ENCODE measurements at regions not wholly inside any gene's neighbourhood (a gene's known extent, or its start where the extent isn't known, plus 50 kb on each side); places are given as distances from the start of the nearest gene placed in this dataset.
A peak's percentile ranks its signal among the peaks of the same experiment; 100 is the strongest.

GRCh38 chr21:41602531-41602930 is 94.6 kb upstream of the TMPRSS2 start:
- Histone ChIP-seq H3K36me3 (no peaks in the 10 kb centered on the region), H3K27ac (no peak overlapping the region), H3K9me3 (no peaks in the 10 kb centered on the region), H3K27me3 (peaks cover 7% of the 10 kb centered on the region), H3K4me1 (peaks cover 25% of the 10 kb centered on the region), H3K4me3 (no peak overlapping the region)
- TF ChIP-seq POLR2AphosphoS5 (IDR thresholded peaks at IDR 0.05), result no peak
- DNase-seq (ENCODE audit: low spot score in 2 of 2), result peak; percentile 18 to 36
- WGBS, result 69% methylated on average over 14 of the region's 14 CpGs

- Histone ChIP-seq H3K27ac (no peak overlapping the region), H3K36me3 (no peaks in the 10 kb centered on the region), H3K4me1 (peaks cover 25% of the 10 kb centered on the region), H3K9me3 (no peaks in the 10 kb centered on the region), H3K27me3 (peaks cover 7% of the 10 kb centered on the region), H3K4me3 (no peak overlapping the region)
- TF ChIP-seq POLR2AphosphoS5 (IDR thresholded peaks at IDR 0.05) (no peak), POLR2A (IDR thresholded peaks at IDR 0.05) (no peak), EP300 (IDR thresholded peaks at IDR 0.05) (no peak)
- TF ChIP-seq, protein P1, sequence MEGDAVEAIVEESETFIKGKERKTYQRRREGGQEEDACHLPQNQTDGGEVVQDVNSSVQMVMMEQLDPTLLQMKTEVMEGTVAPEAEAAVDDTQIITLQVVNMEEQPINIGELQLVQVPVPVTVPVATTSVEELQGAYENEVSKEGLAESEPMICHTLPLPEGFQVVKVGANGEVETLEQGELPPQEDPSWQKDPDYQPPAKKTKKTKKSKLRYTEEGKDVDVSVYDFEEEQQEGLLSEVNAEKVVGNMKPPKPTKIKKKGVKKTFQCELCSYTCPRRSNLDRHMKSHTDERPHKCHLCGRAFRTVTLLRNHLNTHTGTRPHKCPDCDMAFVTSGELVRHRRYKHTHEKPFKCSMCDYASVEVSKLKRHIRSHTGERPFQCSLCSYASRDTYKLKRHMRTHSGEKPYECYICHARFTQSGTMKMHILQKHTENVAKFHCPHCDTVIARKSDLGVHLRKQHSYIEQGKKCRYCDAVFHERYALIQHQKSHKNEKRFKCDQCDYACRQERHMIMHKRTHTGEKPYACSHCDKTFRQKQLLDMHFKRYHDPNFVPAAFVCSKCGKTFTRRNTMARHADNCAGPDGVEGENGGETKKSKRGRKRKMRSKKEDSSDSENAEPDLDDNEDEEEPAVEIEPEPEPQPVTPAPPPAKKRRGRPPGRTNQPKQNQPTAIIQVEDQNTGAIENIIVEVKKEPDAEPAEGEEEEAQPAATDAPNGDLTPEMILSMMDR (IDR thresholded peaks at IDR 0.05), result no peak
- WGBS, result 33% methylated on average over 10 of the region's 11 CpGs
- peak; percentile 44 to 56 for DNase-seq (ENCODE audit: low spot score in 2 of 2)
Observed at GRCh38 chr21:41601573-41602368, 93.8 kb upstream of the TMPRSS2 start.

- DNase-seq (ENCODE audit: low spot score in 2 of 2), result peak; percentile 53 to 62
- no peak overlapping the region for H3K27ac ChIP-seq
- no peak for TF ChIP-seq EP300 (IDR thresholded peaks at IDR 0.05)
Observed at GRCh38 chr21:41600961-41601572, 93.1 kb upstream of the TMPRSS2 start.

DNA sequence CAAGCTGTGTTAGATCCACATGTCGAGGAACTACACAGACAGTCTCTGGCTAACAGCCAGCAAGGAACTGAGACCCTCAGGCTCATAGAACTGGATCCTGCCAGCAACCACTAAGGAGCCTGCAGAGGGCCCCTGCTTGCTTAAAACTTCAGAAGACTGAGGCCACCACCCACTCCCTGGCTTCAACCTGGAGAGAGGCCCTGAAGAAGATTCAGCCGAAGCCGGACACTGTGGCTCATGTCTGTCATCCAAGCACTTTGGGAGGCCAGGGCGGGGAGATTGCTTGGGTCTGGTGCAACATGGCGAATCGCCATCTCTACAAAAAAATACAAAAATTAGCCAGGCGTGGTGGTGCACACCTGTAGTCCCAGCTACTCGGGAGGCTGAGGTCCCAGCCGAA is 92.6 kb upstream of the TMPRSS2 start:
- 95% methylated on average over 9 of the region's 9 CpGs for WGBS
- no peak for TF ChIP-seq POLR2A (IDR thresholded peaks at IDR 0.05)
- no peak for TF ChIP-seq EP300 (IDR thresholded peaks at IDR 0.05)
- TF ChIP-seq, protein P1 (IDR thresholded peaks at IDR 0.05), result no peak
- no peak for TF ChIP-seq POLR2AphosphoS5 (IDR thresholded peaks at IDR 0.05)
- no peak overlapping the region for H3K4me3 ChIP-seq
- DNase-seq (ENCODE audit: low spot score in 2 of 2), result peak in 1 of 2 donors; percentile 26
- peaks cover 7% of the 10 kb centered on the region for H3K27me3 ChIP-seq
- no peak overlapping the region for H3K27ac ChIP-seq
- H3K9me3 ChIP-seq, result no peaks in the 10 kb centered on the region
- peaks cover 14% of the 10 kb centered on the region for H3K4me1 ChIP-seq
- no peaks in the 10 kb centered on the region for H3K36me3 ChIP-seq

More at GRCh38 chr21:41600961-41601572, 93.1 kb upstream of the TMPRSS2 start:
- H3K4me1 ChIP-seq, result peaks cover 18% of the 10 kb centered on the region
- no peak overlapping the region for H3K4me3 ChIP-seq
- H3K9me3 ChIP-seq, result no peaks in the 10 kb centered on the region
- 84% methylated on average over 6 of the region's 10 CpGs for WGBS
- peaks cover 7% of the 10 kb centered on the region for H3K27me3 ChIP-seq
- H3K36me3 ChIP-seq, result no peaks in the 10 kb centered on the region

- DNase-seq (ENCODE audit: low spot score in 2 of 2), result peak; percentile 19 to 64
- TF ChIP-seq EP300 (IDR thresholded peaks at IDR 0.05) (no peak), POLR2AphosphoS5 (IDR thresholded peaks at IDR 0.05) (no peak), POLR2A (IDR thresholded peaks at IDR 0.05) (no peak)
- TF ChIP-seq, protein P1 (IDR thresholded peaks at IDR 0.05), result no peak
- H3K36me3 ChIP-seq, result no peaks in the 10 kb centered on the region
- 100% methylated on average over 7 of the region's 7 CpGs for WGBS
- peaks cover 10% of the 10 kb centered on the region for H3K4me1 ChIP-seq
- H3K9me3 ChIP-seq, result no peaks in the 10 kb centered on the region
- H3K27me3 ChIP-seq, result peaks cover 4% of the 10 kb centered on the region
- no peak overlapping the region for H3K4me3 ChIP-seq
- H3K27ac ChIP-seq, result no peak overlapping the region
Observed at GRCh38 chr21:41600116-41600515, 92.2 kb upstream of the TMPRSS2 start.

Measured in suprapubic skin (tissue), 4 donors.